Liver (tissue), 2 donors: ENCODE measurements at regions not wholly inside any gene's neighbourhood (a gene's known extent, or its start where the extent isn't known, plus 50 kb on each side); places are given as distances from the start of the nearest gene placed in this dataset.

ENCODE experiments used
- GABPA ChIP-seq, 2 donors: IDR thresholded peaks in 1 of 2; conservative IDR thresholded peaks in 1 of 2; 2 replicates each; pipeline ENCODE4 v1.6.1; 2016; ENCODE audit warnings: antibody characterized with exemption in 2 of 2, mild to moderate bottlenecking in 1 of 2, moderate library complexity in 1 of 2
- SP1 ChIP-seq: IDR thresholded peaks from 2 replicates; pipeline ENCODE4 v1.6.1; 2018; ENCODE audit warnings: antibody characterized with exemption, mild to moderate bottlenecking
- YY1 ChIP-seq: IDR thresholded peaks from 2 replicates; pipeline ENCODE4 v1.6.1; 2016; ENCODE audit warnings: antibody characterized with exemption, mild to moderate bottlenecking
- TF ChIP-seq, protein P1 (sequence below): IDR thresholded peaks from 2 replicates; pipeline ENCODE4 v1.6.1; 2016; ENCODE audit warnings: antibody characterized with exemption
- donor health status: healthy.

DNA sequence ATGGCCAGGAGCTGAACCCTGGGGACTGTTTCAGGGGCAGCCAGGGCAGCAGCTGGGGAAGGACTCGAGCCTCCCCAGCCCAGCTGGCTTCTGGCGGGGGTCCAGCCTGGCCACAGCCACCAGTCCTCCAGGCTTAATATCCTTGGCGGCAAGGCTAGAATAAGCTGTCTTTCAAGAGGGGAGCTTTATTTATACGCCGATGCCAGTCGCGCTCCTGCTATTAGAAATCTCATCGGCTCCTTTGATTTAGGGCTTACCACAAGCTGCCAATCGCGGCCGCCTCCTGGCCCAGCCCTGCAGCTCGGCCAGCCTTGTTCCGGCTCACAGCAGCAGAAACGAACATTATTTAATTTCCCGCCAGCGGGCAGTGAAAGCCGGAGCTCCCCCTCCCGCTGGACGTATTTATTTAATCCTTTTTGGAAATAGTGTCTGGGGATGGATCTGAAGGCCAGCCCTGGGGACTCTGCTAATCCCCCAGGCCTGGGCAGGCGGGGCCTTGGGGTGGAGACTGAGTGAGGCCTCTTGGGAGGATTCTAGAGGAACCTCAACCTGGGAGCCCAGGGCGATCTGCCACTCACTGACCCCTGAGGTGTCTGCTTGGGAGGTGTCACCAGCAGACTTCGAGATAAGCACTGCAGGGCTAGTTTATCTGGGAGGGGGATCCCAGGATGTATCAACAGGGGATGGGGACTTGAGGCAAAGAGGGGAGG is 363.1 kb downstream of the MN1 start:
- TF ChIP-seq, protein P1, sequence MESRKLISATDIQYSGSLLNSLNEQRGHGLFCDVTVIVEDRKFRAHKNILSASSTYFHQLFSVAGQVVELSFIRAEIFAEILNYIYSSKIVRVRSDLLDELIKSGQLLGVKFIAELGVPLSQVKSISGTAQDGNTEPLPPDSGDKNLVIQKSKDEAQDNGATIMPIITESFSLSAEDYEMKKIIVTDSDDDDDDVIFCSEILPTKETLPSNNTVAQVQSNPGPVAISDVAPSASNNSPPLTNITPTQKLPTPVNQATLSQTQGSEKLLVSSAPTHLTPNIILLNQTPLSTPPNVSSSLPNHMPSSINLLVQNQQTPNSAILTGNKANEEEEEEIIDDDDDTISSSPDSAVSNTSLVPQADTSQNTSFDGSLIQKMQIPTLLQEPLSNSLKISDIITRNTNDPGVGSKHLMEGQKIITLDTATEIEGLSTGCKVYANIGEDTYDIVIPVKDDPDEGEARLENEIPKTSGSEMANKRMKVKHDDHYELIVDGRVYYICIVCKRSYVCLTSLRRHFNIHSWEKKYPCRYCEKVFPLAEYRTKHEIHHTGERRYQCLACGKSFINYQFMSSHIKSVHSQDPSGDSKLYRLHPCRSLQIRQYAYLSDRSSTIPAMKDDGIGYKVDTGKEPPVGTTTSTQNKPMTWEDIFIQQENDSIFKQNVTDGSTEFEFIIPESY, result no peak
- TF ChIP-seq YY1 (no peak), GABPA (IDR thresholded peaks at IDR 0.05 in 1 of 2, conservative IDR thresholded peaks at IDR 0.05 in 1 of 2) (no peak), SP1 (no peak)
